Activated T-helper 2 cell treated with anti-CD3 and anti-CD28 coated beads, Interferon-gamma antibody, Interleukin-2, Interleukin-4, amounts not matched to agents 10 μg/mL and 5 μg/mL and 100 μg/mL, durations not matched to agents 14 hours and 24 hours and 36 hours (primary cell): ENCODE measurements at regions not wholly inside any gene's neighbourhood (a gene's known extent, or its start where the extent isn't known, plus 50 kb on each side); places are given as distances from the start of the nearest gene placed in this dataset.

Source experiments
- DNase-seq: peaks from one replicate; pipeline ENCODE4 v3.0.0; 2021; ENCODE audit warnings: low spot score
- H3K27ac Mint-ChIP-seq: one replicate; pipeline ENCODE4 v1.8.0; 2021; ENCODE audit warnings: mixed read lengths
- H3K27me3 Mint-ChIP-seq: one replicate; pipeline ENCODE4 v1.8.0; 2021; ENCODE audit warnings: low read depth, mixed read lengths
- H3K36me3 Mint-ChIP-seq: one replicate; pipeline ENCODE4 v1.8.0; 2021; ENCODE audit warnings: low read depth, mixed read lengths
- H3K4me1 Mint-ChIP-seq: one replicate; pipeline ENCODE4 v1.8.0; 2021; ENCODE audit warnings: low read depth, mixed read lengths
- H3K4me3 Mint-ChIP-seq: one replicate; pipeline ENCODE4 v1.8.0; 2021; ENCODE audit warnings: low read depth, mild to moderate bottlenecking, moderate library complexity, mixed read lengths
- H3K9me3 Mint-ChIP-seq: one replicate; pipeline ENCODE4 v1.8.0; 2021; ENCODE audit warnings: mixed read lengths
- intact Hi-C: fragments of 100-400 bp; cut with micrococcal nuclease; formaldehyde crosslinking; loops from one replicate; pipeline ENCODE4 v1.15.1; 2023

DNA sequence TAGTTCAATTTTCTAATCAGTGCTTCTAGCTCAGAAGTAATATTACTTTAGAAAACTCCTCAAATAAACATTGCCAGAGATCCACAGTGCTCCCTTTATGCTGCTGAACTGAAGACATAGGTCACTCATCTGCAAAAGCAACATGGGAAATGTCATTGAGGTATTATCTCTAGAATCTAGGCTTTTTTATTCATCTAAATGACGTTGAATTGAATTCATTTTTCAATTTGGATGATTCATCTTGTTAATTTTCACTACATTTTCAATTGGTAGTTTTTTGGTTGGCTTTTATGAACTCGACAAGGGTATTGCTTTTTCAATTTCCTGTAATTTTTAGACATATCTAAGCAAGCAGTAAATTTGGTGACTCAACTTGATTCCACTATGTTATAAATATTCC lies 275.4 kb downstream of the NFKBIZ start:
- Mint-ChIP-seq H3K27ac (no peak overlapping the region), H3K36me3 (peaks cover 42% of the 10 kb centered on the region), H3K4me1 (peaks cover 4% of the 10 kb centered on the region), H3K27me3 (no peaks in the 10 kb centered on the region), H3K4me3 (no peak overlapping the region), H3K9me3 (peaks cover 52% of the 10 kb centered on the region)
- intact Hi-C loops: no loop called here
- no peak for DNase-seq

DNA sequence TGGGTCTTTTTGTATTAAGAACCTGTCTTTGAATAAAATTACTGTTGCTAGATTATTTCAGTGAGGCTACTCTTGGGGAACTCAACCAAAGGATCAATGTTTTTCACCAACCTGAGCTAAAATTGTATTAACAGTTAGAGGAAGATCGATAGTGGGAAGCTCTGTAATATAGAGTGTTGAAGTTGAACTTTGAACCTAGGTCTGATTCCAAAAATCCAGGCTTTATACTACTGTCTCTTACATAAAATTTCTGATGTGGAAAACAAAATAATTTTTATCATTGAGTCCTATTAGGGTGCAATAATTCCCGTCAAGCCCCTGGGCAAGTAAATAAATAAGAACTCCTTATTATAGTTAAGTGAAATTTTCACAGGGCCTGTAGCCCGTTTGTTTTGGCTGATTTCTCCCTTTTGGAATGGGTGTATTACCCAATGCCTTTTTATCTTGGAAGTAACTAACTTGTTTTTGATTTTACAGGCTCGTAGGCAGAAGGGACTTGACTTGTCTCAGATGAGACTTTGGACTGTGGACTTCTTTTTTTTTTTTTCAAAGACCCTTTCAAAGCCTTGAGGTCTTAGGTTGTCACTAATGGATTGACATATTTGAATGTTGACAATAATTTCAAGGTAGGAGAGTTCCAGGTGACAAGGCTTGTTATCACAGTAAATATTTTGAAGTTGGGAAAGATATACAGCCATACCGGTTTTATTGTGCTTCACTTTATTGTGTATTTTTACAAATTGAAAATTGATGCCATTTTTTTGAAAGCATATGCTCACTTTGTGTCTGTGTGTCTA lies 276.1 kb downstream of the NFKBIZ start:
- DNase-seq: no peak
- Mint-ChIP-seq H3K4me1 (peaks cover 11% of the 10 kb centered on the region), H3K9me3 (peaks cover 49% of the 10 kb centered on the region), H3K27ac (no peak overlapping the region), H3K4me3 (no peak overlapping the region), H3K36me3 (peaks cover 36% of the 10 kb centered on the region), H3K27me3 (no peaks in the 10 kb centered on the region)
- intact Hi-C loops: no loop called here

DNA sequence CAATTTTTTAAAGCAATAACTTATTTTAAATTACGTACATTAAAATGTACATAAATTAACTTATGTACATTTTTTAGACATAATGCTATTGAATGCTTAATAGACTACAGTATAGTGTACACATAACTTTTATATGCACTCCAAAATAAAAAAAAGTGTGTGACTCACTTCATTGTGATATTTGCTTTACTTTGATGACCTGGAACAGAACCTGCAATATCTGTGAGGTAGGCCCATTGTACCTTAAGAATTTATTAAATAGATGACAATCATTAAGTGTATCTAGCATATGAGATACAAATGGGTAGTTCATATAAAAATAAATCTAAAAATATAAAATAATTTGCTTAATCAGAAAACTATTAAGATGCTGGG lies 276.7 kb downstream of the NFKBIZ start:
- intact Hi-C loops: no loop called here
- Mint-ChIP-seq H3K9me3 (peaks cover 49% of the 10 kb centered on the region), H3K27me3 (no peaks in the 10 kb centered on the region), H3K27ac (no peak overlapping the region), H3K36me3 (peaks cover 30% of the 10 kb centered on the region), H3K4me3 (no peak overlapping the region), H3K4me1 (peaks cover 14% of the 10 kb centered on the region)
- no peak for DNase-seq

DNA sequence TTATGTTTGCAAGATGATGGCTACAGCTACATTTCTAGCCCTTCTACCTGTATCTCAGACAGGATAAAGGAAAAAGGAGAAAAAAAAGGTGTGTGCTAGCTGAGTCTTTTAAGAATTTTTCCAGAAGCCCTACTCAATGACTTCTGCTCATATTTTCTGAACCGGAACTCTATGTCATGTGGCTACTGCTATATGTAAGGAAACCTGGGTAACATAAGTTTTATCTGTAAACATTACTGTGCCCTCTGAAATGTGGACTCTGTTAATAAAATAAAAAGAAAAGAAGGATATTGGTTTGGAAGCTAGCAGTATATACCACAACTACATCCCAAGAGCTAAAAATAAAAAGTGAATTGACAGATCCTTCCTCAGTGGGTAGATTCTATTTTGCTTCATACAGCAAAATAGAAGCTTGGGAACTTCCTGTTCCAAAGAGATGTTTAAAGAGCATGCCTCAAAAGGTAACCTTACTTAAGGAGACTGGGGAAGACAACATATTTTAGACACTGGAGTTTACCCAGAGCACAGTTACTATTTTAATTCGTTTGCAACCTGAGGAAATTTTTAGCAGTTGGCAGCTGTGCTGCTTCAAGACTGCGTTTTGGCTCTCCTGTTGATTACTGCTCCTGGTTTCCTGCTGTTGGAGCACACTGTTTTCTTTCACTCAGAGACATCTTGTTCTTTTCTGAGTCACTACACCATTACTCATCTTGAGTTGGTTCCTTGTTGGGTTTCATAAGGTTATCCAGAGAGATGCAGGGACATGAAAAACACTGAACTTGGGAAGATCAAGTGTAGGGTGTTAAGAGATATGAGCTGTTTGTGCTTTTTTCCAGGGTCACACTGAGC lies 280.7 kb downstream of the NFKBIZ start:
- no peak overlapping the region for H3K4me3 Mint-ChIP-seq
- DNase-seq: no peak
- H3K4me1 Mint-ChIP-seq: peaks cover 28% of the 10 kb centered on the region
- H3K27me3 Mint-ChIP-seq: no peaks in the 10 kb centered on the region
- H3K36me3 Mint-ChIP-seq: peaks cover 3% of the 10 kb centered on the region
- peaks cover 16% of the 10 kb centered on the region for H3K9me3 Mint-ChIP-seq
- intact Hi-C loops: no loop called here
- H3K27ac Mint-ChIP-seq: peak overlapping the region; percentile 66

DNA sequence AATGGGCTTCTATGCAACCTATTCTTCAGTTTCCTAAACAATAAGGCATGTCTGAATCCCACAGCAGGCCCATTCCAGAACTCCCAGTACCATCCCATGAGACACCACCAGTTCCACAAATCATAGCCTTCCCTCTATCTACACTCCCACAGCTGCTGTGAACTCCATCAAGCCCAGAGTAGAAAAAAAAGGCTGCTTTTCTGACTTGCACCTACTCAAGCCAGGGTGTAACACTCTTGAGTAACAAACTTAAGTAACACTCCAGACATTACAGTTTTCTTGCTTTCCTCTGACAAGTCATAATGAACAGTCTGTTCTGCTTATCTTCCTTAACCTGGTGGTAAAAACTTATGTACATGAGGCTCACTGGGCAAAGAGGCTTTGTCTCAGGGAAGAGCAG lies 283.1 kb downstream of the NFKBIZ start:
- Mint-ChIP-seq H3K27ac (no peak overlapping the region), H3K27me3 (peaks cover 2% of the 10 kb centered on the region), H3K9me3 (peaks cover 9% of the 10 kb centered on the region), H3K4me1 (peaks cover 39% of the 10 kb centered on the region), H3K4me3 (no peak overlapping the region), H3K36me3 (no peaks in the 10 kb centered on the region)
- no peak for DNase-seq
- intact Hi-C loops: loop anchor here (2.0 kb wide), 1 partner anchor 28 kb away; no protein-coding TSS in a partner anchor

DNA sequence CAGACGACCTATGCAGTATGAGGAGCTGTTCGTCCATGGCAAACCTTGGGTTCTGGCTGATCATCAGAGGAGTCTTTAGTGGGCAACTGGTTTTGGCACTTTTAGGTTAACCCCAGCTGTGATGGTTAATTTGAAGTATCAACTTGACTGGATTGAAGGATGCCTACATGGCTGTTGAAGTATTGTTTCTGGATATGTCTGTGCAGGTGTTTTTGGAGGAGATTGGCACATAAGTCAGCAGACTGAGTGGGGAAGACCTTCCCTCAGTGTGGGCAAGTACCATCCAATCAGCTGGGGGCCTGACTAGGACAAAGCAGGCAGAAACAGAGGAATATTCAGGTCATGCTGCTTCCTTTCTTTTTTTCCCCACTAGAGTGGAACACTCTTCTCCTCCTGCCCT lies 284.1 kb downstream of the NFKBIZ start:
- H3K9me3 Mint-ChIP-seq: peaks cover 9% of the 10 kb centered on the region
- H3K27ac Mint-ChIP-seq: no peak overlapping the region
- DNase-seq: no peak
- H3K4me3 Mint-ChIP-seq: no peak overlapping the region
- H3K4me1 Mint-ChIP-seq: peaks cover 39% of the 10 kb centered on the region
- H3K36me3 Mint-ChIP-seq: no peaks in the 10 kb centered on the region
- peaks cover 5% of the 10 kb centered on the region for H3K27me3 Mint-ChIP-seq
- intact Hi-C loops: loop anchor here (2.0 kb wide), 1 partner anchor 27 kb away; no protein-coding TSS in a partner anchor

DNA sequence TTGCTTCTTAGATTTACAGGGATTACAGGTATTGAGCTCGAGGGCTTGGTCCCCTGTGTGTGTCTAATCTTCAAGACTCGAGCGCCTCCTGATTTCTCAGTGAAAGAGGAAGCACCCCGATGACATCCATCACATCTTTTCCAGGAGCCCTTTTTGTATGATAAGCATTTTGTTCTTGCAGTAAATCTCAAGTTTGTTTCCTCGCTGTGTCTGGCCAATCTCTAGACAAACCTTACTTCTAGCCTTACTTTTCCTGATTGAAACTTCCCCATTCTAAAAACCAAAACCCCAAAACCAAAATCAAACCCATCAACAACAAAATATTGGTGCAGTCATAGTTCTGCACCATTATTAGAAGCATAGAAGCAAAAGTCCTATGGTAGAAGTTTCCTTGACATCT lies 286.0 kb downstream of the NFKBIZ start:
- DNase-seq: no peak
- Mint-ChIP-seq H3K4me3 (no peak overlapping the region), H3K9me3 (peaks cover 7% of the 10 kb centered on the region), H3K27ac (no peak overlapping the region), H3K27me3 (peaks cover 7% of the 10 kb centered on the region), H3K36me3 (no peaks in the 10 kb centered on the region), H3K4me1 (peaks cover 31% of the 10 kb centered on the region)
- intact Hi-C loops: no loop called here

DNA sequence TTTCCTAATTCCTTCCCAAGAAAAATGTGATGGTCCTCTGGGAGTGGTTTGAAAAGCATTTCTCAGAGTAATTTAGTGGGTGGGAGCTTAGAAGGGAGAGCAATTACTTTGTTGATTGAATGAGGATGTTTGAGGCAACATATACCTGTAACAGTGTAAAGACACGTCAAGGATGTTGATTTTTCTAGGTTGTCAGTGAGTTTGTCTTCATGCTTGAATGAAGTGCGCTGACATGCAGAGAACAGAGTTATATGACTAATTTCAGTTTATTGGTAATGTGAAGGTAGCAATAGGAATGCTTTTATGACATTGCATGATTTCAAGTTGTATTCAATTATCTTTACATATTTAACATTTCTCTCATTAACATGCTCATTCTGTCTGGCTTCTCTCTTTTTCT lies 286.9 kb downstream of the NFKBIZ start:
- Mint-ChIP-seq H3K36me3 (no peaks in the 10 kb centered on the region), H3K4me1 (peaks cover 28% of the 10 kb centered on the region), H3K27ac (no peak overlapping the region), H3K4me3 (no peak overlapping the region), H3K9me3 (no peaks in the 10 kb centered on the region), H3K27me3 (peaks cover 14% of the 10 kb centered on the region)
- no peak for DNase-seq
- intact Hi-C loops: no loop called here

DNA sequence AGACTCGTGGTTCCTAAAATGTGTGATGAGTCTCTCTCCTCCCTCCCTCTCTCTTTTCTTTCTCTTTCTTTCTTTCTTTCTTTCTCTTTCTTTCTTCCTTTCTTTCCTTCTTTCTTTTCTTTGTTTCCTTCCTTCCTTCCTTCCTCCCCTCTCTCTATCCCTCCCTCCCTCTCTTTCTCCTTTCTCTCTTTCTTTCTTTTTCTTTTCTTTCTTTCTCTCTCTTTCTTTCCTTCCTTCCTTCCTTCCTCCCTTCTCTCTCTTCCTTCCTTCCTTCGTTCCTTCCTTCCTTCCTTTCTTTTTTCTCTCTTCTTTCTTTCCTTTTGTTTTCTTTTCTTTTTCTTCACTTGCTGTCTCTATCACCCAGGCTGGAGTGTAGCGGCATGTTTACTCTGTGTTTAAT lies 290.8 kb downstream of the NFKBIZ start:
- intact Hi-C loops: no loop called here
- H3K27ac Mint-ChIP-seq: no peak overlapping the region
- H3K36me3 Mint-ChIP-seq: no peaks in the 10 kb centered on the region
- H3K27me3 Mint-ChIP-seq: peaks cover 20% of the 10 kb centered on the region
- no peaks in the 10 kb centered on the region for H3K9me3 Mint-ChIP-seq
- H3K4me1 Mint-ChIP-seq: peaks cover 10% of the 10 kb centered on the region
- H3K4me3 Mint-ChIP-seq: no peak overlapping the region
- DNase-seq: no peak

DNA sequence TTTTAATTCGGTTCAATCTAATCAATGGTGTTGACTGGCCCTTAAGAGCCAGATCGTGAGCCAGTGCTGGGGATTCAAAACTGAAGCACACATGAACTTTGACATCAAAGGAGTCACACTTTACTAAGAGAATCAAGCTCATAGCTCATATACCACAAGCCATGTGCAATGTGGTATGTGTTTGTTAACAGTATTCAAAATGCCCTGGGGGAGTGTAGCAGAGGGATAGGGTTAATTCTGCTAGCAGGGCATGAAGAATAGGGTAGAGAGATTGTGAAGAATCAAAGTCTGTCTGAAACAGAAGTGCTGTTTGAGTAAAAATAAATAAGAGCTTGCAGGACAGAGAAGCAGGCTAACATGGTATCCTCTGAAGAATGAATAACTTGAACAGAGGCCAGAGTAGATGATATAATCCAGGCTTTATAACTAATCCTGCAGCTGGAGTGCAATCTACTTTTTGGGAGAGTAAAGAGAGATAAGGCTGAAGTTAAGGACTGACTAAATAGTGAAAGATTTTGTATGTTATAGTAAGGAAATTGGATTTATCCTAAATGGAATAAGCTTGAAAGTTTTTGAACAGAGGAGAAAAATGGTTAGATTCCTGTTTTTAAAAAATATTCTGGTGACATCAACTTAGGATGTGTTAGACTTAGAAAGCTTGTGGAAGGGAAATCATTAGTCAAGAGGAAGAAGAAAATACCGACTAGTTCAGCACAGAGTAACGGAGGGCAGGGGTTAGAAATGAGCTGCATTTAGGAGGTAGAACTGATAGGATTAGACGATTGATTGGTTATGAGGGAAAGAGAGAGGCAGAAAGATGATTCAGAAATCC lies 292.0 kb downstream of the NFKBIZ start:
- Mint-ChIP-seq H3K27ac (no peak overlapping the region), H3K4me3 (no peak overlapping the region), H3K9me3 (peaks cover 3% of the 10 kb centered on the region), H3K4me1 (no peaks in the 10 kb centered on the region), H3K36me3 (no peaks in the 10 kb centered on the region), H3K27me3 (peaks cover 18% of the 10 kb centered on the region)
- intact Hi-C loops: no loop called here
- DNase-seq: no peak

DNA sequence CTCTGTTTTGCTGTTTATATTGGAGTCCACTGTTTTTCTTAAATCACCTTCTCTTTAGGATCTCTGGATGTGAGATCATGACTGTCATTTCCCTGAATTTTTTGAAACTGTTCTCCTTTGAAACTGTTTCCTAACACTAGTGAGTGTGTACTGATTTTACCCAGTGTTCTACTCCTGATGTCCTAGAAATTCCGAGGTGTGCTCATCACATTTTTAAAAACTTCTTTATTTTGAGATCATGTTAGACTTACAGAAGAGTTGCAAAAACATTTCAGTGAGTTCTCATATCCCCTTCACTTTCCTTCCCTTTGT lies 292.6 kb downstream of the NFKBIZ start:
- no peak for DNase-seq
- Mint-ChIP-seq H3K27ac (no peak overlapping the region), H3K36me3 (no peaks in the 10 kb centered on the region), H3K9me3 (peaks cover 3% of the 10 kb centered on the region), H3K4me3 (no peak overlapping the region), H3K4me1 (no peaks in the 10 kb centered on the region), H3K27me3 (peaks cover 18% of the 10 kb centered on the region)
- intact Hi-C loops: no loop called here

DNA sequence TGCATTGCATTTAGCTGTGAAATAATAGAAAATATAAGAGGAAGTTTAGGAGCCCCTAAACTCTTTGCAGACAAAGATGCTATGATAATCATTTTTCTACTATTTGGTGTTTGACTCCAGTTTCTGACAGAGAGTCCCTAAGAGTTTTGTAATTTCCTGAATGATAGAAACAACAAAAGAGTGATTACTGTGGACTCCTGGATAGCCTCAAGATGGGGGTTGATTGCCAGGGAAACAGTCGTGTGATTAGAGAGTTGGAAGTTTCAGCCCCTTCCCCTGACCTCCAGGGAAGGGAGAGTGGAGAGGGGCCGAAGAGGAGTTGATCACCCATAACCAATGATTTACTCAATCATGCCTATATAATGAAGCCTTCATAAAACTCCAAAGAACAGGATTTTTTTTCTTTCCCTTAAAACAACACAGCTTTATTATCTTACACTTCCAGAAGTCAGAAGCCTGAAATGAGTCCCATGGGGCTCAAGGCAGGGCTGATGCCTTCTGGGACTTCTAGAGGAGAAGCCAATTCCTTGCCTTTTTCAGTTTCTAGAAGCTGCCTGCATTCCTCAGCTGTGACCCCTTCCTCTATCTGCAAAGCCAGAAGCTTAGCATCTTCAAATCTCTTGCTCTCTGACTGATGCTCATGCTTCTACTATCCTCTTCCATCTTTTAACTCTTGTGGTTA lies 292.3 kb upstream of the ZPLD1 start:
- Mint-ChIP-seq H3K9me3 (peaks cover 9% of the 10 kb centered on the region), H3K4me3 (no peak overlapping the region), H3K4me1 (no peaks in the 10 kb centered on the region), H3K36me3 (no peaks in the 10 kb centered on the region), H3K27ac (no peak overlapping the region), H3K27me3 (peaks cover 18% of the 10 kb centered on the region)
- no peak for DNase-seq
- intact Hi-C loops: no loop called here
